ENCODE measurements at regions not wholly inside any gene's neighbourhood (a gene's known extent, or its start where the extent isn't known, plus 50 kb on each side); places are given as distances from the start of the nearest gene placed in this dataset.

DNA sequence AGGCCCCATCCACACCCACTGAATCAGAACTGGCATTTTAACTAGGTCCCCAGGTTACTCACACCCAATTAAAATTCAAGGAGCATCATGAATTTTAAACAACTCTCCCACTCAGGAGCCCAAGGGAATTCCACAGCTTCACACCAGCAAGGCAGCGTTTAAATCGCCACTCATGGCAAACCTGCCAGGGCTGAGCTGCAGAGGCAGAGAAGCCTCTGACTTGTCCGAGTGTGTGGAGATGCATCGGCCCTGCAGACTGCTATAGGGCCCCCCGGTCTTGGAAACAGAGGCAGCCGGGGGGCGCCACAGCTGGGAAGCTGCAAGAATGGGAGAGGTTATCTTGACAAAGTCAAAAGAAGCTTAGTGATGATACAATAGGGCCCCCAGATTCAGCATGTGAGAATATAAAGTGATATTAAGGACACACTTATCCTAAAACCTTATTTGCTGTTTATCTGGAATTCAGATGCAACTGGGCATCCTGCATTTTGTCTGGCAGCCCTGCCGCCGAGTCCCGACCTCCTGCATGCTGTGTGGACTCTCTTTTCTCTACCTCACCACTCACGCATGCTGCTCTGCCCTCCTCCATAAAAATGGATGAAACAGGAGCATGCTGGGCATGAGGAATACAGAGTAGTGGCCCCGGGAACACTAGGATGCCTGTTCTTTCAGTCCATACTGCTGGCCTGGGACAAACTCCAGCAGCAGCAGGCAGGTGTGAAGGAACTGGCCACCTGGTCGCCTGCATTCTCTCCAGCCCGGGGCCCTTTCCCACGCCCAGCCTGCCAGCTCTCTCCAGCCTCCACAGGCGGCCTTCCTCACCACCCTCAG is 126.1 kb downstream of the PXDC1 start:
- Histone ChIP-seq H3K9me3 (no peaks in the 10 kb centered on the region), H3K4me1 (peaks cover 11% of the 10 kb centered on the region), H3K27me3 (no peaks in the 10 kb centered on the region), H3K4me3 (no peak overlapping the region), H3K36me3 (replicated peaks in 1 of 2; ENCODE audit: insufficient read depth in 1 of 2, low read depth in 2 of 2) (no peaks in the 10 kb centered on the region), H3K27ac (no peak overlapping the region)
- no peak for DNase-seq
- WGBS, 2 donors = 56 to 64% methylated on average over 16 of the region's 16 CpGs
- intact Hi-C loops (cut with DNase I) = no loop called here
- no peak for ATAC-seq
- TF ChIP-seq, protein P1, sequence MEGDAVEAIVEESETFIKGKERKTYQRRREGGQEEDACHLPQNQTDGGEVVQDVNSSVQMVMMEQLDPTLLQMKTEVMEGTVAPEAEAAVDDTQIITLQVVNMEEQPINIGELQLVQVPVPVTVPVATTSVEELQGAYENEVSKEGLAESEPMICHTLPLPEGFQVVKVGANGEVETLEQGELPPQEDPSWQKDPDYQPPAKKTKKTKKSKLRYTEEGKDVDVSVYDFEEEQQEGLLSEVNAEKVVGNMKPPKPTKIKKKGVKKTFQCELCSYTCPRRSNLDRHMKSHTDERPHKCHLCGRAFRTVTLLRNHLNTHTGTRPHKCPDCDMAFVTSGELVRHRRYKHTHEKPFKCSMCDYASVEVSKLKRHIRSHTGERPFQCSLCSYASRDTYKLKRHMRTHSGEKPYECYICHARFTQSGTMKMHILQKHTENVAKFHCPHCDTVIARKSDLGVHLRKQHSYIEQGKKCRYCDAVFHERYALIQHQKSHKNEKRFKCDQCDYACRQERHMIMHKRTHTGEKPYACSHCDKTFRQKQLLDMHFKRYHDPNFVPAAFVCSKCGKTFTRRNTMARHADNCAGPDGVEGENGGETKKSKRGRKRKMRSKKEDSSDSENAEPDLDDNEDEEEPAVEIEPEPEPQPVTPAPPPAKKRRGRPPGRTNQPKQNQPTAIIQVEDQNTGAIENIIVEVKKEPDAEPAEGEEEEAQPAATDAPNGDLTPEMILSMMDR (IDR thresholded peaks at IDR 0.05) = no peak
- no peak for TF ChIP-seq POLR2A (IDR thresholded peaks at IDR 0.05)

DNA sequence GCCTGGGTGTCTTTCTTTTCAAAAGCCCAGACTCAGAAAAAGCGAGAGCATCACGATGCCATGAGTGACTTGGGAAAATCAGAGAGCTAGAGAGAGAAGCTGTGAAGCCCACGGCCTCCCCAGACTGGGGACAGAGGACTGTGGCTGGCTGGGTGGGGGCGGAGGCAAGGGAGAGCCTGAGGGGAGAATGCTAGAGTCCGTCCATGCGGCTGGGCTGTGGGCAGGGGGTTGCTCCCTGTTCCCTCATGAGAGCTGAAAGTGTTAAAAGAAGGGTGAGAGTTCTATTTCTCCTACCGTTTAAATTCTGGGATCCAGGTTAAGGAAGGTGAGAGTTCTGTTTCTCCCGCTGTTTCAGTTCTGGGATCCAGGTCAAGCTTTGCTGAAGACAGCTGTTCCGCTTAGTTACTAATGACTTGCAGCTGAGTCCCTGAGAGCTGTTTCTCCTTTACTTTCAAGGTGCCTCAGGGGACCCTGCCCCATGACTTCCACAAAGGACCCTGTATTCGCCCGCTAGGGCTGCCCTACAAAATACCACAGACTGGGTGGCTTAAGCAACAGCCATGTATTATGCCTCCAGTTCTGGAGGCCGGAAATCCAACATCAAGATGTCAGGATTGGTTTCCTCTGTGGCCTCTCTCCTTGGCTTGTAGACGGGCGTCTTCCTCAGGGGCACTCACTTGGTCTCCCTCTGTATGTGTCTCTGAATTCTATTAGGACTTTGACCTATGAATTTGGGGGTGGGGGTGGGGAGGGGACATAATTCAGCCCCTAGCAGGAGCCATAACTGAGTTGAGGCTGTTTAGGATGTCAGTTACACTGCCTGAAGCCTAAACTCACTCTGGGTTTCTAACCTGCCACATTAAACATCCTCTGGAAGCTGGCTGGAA is 127.0 kb downstream of the PXDC1 start:
- ATAC-seq (no peak), DNase-seq (no peak)
- intact Hi-C loops (cut with DNase I) = no loop called here
- Histone ChIP-seq H3K4me3 (no peak overlapping the region), H3K27ac (no peak overlapping the region), H3K4me1 (peaks cover 11% of the 10 kb centered on the region), H3K27me3 (no peaks in the 10 kb centered on the region), H3K36me3 (replicated peaks in 1 of 2; ENCODE audit: insufficient read depth in 1 of 2, low read depth in 2 of 2) (no peaks in the 10 kb centered on the region), H3K9me3 (no peaks in the 10 kb centered on the region)
- 75% methylated on average over 14 of the region's 14 CpGs for WGBS, 2 donors
- no peak for TF ChIP-seq POLR2A (IDR thresholded peaks at IDR 0.05)
- TF ChIP-seq, protein P1 (IDR thresholded peaks at IDR 0.05) = no peak

DNA sequence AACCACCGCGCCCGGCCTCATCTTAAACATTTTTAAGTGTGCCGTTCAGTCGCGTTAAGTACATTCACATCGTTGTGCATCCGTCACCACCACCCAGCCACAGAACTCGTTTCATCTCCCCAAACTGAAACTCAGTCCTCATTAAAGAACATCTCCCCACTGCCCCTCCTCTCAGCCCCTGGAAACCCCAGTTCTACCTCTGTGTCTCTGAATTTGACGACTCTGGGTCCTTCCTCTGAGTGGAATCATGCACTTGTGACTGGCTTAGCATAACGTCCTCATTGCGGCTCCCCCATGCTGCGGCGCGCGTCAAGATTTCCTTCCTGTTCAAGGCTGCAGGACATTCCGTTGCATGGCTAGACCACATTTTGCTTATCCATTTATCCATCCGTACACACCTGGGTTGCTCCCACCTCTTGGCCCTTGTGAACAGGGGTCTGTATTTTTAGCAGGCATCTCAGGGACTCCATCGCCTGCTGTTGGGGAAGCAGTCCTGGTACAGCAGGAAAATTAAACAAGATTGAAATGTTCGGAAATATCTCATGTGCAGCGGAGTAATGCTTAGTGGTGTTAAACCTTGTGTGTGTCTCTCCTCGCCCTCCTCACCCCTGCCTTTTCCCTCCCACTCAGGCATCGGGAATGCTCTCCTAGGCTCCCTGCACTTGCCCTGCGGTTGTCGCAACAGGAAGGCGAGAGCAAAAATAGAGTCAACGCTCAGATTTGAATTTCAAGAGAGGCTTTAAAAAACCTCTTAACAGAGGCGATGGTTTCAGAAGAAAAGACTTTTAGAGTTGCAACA is 127.9 kb downstream of the PXDC1 start:
- Histone ChIP-seq H3K27ac (no peak overlapping the region), H3K9me3 (no peaks in the 10 kb centered on the region), H3K27me3 (no peaks in the 10 kb centered on the region), H3K36me3 (replicated peaks in 1 of 2; ENCODE audit: insufficient read depth in 1 of 2, low read depth in 2 of 2) (no peaks in the 10 kb centered on the region), H3K4me1 (peaks cover 10% of the 10 kb centered on the region), H3K4me3 (no peak overlapping the region)
- TF ChIP-seq, protein P1 (IDR thresholded peaks at IDR 0.05) = no peak
- no peak for TF ChIP-seq POLR2A (IDR thresholded peaks at IDR 0.05)
- no peak for DNase-seq
- intact Hi-C loops (cut with DNase I) = no loop called here
- WGBS, 2 donors = 79 to 83% methylated on average over 28 of the region's 28 CpGs
- no peak for ATAC-seq

DNA sequence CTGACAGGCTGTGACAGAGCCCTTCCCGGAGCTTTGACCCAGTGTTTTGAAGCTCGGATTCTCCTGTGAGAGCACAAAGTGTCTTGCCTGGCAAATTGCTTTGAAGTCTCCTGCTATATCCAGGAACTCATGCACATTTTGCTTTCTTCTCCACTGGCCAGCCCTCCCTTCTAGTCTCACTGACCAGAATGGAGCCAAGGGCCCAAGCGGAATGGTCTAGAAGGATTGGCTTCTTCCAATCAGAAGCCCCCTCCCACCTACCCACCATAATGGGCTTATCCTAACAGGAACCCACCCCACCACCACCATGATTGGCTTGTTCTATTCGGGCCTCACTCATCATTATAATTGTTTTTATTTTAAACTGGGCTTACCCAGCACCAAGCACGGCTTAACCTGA is 130.1 kb downstream of the PXDC1 start:
- 84 to 87% methylated on average over 5 of the region's 5 CpGs for WGBS, 2 donors
- no peaks in the 10 kb centered on the region for H3K4me1 ChIP-seq
- H3K27me3 ChIP-seq = no peaks in the 10 kb centered on the region
- no peaks in the 10 kb centered on the region for H3K36me3 ChIP-seq (replicated peaks in 1 of 2; ENCODE audit: insufficient read depth in 1 of 2, low read depth in 2 of 2)
- H3K27ac ChIP-seq = no peak overlapping the region
- ATAC-seq (no peak), DNase-seq (no peak)
- TF ChIP-seq, protein P1 (IDR thresholded peaks at IDR 0.05) = no peak
- no peak for TF ChIP-seq POLR2A (IDR thresholded peaks at IDR 0.05)
- no peaks in the 10 kb centered on the region for H3K9me3 ChIP-seq
- H3K4me3 ChIP-seq = no peak overlapping the region
- intact Hi-C loops (cut with DNase I) = no loop called here
